OCI-LY7 (cell line): ENCODE measurements at regions not wholly inside any gene's neighbourhood (a gene's known extent, or its start where the extent isn't known, plus 50 kb on each side); places are given as distances from the start of the nearest gene placed in this dataset.

Experiments used
- BruUV-seq: library from RNA; stranded (reverse); fragments of 400-500 nt; replicated peaks from 2 replicates; lab custom pipeline; 2021; lab: Mats Ljungman, UMichigan
- CTCF ChIA-PET: fragments of 300-600 bp; sonication (Branson Sonifier 250); formaldehyde crosslinking; loops from one replicate; lab custom pipeline; 2022; ENCODE audit warnings: antibody characterized with exemption; ENCODE audit not compliant: unreplicated experiment; lab: Charles Lee
- POLR2A ChIA-PET: fragments of 300-600 bp; sonication (Branson Sonifier 250); formaldehyde crosslinking; loops from one replicate; lab custom pipeline; 2022; ENCODE audit warnings: antibody characterized with exemption; lab: Charles Lee
- DNase-seq: peaks from one replicate; pipeline ENCODE4 v3.0.0-alpha.2; 2015; ENCODE audit warnings: low spot score
- H2AFZ ChIP-seq: fragments of 200-600 bp; sonication (generic), shearing (Covaris generic); 2 replicates; pipeline ENCODE4 v1.6.1; 2014; ENCODE audit warnings: mild to moderate bottlenecking, antibody characterized with exemption, low read length, moderate library complexity
- H3K27ac ChIP-seq: fragments of 200-600 bp; sonication (generic); 2 replicates; pipeline ENCODE4 v1.5.1; 2014; ENCODE audit warnings: mixed run types, low read depth, mild to moderate bottlenecking, moderate library complexity, low read length, inconsistent platforms; ENCODE audit not compliant: poor library complexity, severe bottlenecking
- H3K36me3 ChIP-seq: fragments of 200-600 bp; sonication (generic); 2 replicates; pipeline ENCODE4 v1.6.1; 2014; ENCODE audit warnings: mild to moderate bottlenecking, antibody characterized with exemption, low read length, moderate library complexity, mixed read lengths; ENCODE audit not compliant: insufficient read depth
- H3K4me1 ChIP-seq: fragments of 200-600 bp; sonication (generic); 2 replicates; pipeline ENCODE4 v1.5.1; 2014; ENCODE audit warnings: mild to moderate bottlenecking, low read length; ENCODE audit not compliant: insufficient read depth, poor library complexity, severe bottlenecking
- H3K4me2 ChIP-seq: fragments of 200-600 bp; sonication (generic); 2 replicates; pipeline ENCODE4 v1.6.1; 2014; ENCODE audit warnings: mild to moderate bottlenecking, low read length
- H3K4me3 ChIP-seq: fragments of 200-600 bp; sonication (generic); 2 replicates; pipeline ENCODE4 v1.5.1; 2014; ENCODE audit warnings: mild to moderate bottlenecking, low read depth, low read length; ENCODE audit not compliant: poor library complexity, severe bottlenecking
- H3K79me2 ChIP-seq: fragments of 200-600 bp; sonication (generic); 2 replicates; pipeline ENCODE4 v1.6.1; 2016; ENCODE audit warnings: low read depth, mild to moderate bottlenecking, low read length, moderate library complexity, mixed read lengths; ENCODE audit not compliant: insufficient read depth
- H3K9me2 ChIP-seq: fragments of 200-600 bp; sonication (generic); 2 replicates; pipeline ENCODE4 v1.6.1; 2016; ENCODE audit warnings: mild to moderate bottlenecking, low read length, mixed read lengths; ENCODE audit not compliant: insufficient read depth
- H3K9me3 ChIP-seq: fragments of 200-600 bp; sonication (generic); 2 replicates; pipeline ENCODE4 v1.6.1; 2014; ENCODE audit warnings: mild to moderate bottlenecking, mixed run types, low read length, mixed read lengths
- H4K20me1 ChIP-seq: fragments of 200-600 bp; sonication (generic); 2 replicates; pipeline ENCODE4 v1.6.1; 2014; ENCODE audit warnings: mild to moderate bottlenecking, antibody characterized with exemption, low read length, moderate library complexity, mixed read lengths; ENCODE audit not compliant: insufficient read depth
- CTCF ChIP-seq: fragments of 200-600 bp; sonication (generic); conservative IDR thresholded peaks from 2 replicates; pipeline ENCODE4 v1.5.1; 2014; ENCODE audit warnings: mild to moderate bottlenecking, antibody characterized with exemption, low read length, moderate library complexity, mixed read lengths
- EZH2phosphoT487 ChIP-seq: fragments of 200-600 bp; sonication (generic); IDR thresholded peaks from 2 replicates; pipeline ENCODE4 v1.6.1; 2018; ENCODE audit warnings: low read depth, borderline replicate concordance, mild to moderate bottlenecking, mixed run types, antibody characterized with exemption, low read length, moderate library complexity, mixed read lengths
- intact Hi-C: fragments of 100-400 bp; cut with micrococcal nuclease; formaldehyde crosslinking; loops from one replicate; pipeline ENCODE4 v1.10.0; 2022; ENCODE audit not compliant: unreplicated experiment

GRCh38 chr9:80369641-80370040 lies 797.9 kb downstream of the TLE4 start:
- ChIA-PET CTCF (no interaction called here), POLR2A (no interaction called here)
- TF ChIP-seq EZH2phosphoT487 (no peak), CTCF (no peak)
- Histone ChIP-seq H4K20me1 (no peaks in the 10 kb centered on the region), H3K4me3 (no peak overlapping the region), H3K9me2 (no peaks in the 10 kb centered on the region), H3K36me3 (no peaks in the 10 kb centered on the region), H3K4me2 (no peak overlapping the region), H3K79me2 (no peaks in the 10 kb centered on the region), H3K9me3 (no peaks in the 10 kb centered on the region), H2AFZ (no peak overlapping the region), H3K4me1 (no peaks in the 10 kb centered on the region), H3K27ac (no peak overlapping the region)
- intact Hi-C loops: no loop called here
- no peak for DNase-seq
- BruUV-seq: no TSS peak

- no peak overlapping the region for H3K4me3 ChIP-seq
- intact Hi-C loops: no loop called here
- no peaks in the 10 kb centered on the region for H3K4me1 ChIP-seq
- no peak for TF ChIP-seq EZH2phosphoT487
- TF ChIP-seq CTCF: no peak
- no peaks in the 10 kb centered on the region for H4K20me1 ChIP-seq
- H2AFZ ChIP-seq: no peak overlapping the region
- no peak overlapping the region for H3K4me2 ChIP-seq
- CTCF ChIA-PET: no interaction called here
- no peaks in the 10 kb centered on the region for H3K79me2 ChIP-seq
- H3K27ac ChIP-seq: no peak overlapping the region
- H3K36me3 ChIP-seq: no peaks in the 10 kb centered on the region
- no TSS peak for BruUV-seq
- H3K9me3 ChIP-seq: no peaks in the 10 kb centered on the region
- no peaks in the 10 kb centered on the region for H3K9me2 ChIP-seq
- POLR2A ChIA-PET: no interaction called here
- DNase-seq: no peak
Measured at GRCh38 chr9:80366626-80367025, 794.9 kb downstream of the TLE4 start.

GRCh38 chr9:80359941-80360881 lies 788.4 kb downstream of the TLE4 start:
- Histone ChIP-seq H3K4me2 (no peak overlapping the region), H3K27ac (no peak overlapping the region), H2AFZ (no peak overlapping the region), H3K9me2 (no peaks in the 10 kb centered on the region), H3K9me3 (no peaks in the 10 kb centered on the region), H3K4me3 (no peak overlapping the region), H4K20me1 (no peaks in the 10 kb centered on the region), H3K4me1 (no peaks in the 10 kb centered on the region), H3K79me2 (no peaks in the 10 kb centered on the region), H3K36me3 (no peaks in the 10 kb centered on the region)
- TF ChIP-seq EZH2phosphoT487 (no peak), CTCF (no peak)
- intact Hi-C loops: no loop called here
- ChIA-PET POLR2A (no interaction called here), CTCF (no interaction called here)
- no peak for DNase-seq
- BruUV-seq: no TSS peak
